Esophagus squamous epithelium (tissue), 4 donors: ENCODE measurements at regions not wholly inside any gene's neighbourhood (a gene's known extent, or its start where the extent isn't known, plus 50 kb on each side); places are given as distances from the start of the nearest gene placed in this dataset.

ENCODE experiments used
- POLR2A ChIP-seq, 4 donors: fragments of 450-650 bp; IDR thresholded peaks; one replicate each; pipeline ENCODE4 v1.6.1; 2017; ENCODE audit warnings: antibody characterized with exemption in 4 of 4, mild to moderate bottlenecking in 4 of 4, moderate library complexity in 3 of 4
- TF ChIP-seq, protein P1 (sequence below), 6 experiments: fragments of 450-650 bp in 4 of 6; fragments of 200-600 bp in 2 of 6; sonication (generic) in 2 of 6; IDR thresholded peaks; one replicate each; pipeline ENCODE4 v1.5.1; 2016 to 2019; ENCODE audit warnings: antibody characterized with exemption in 6 of 6, mild to moderate bottlenecking in 4 of 6, moderate library complexity in 4 of 6

DNA sequence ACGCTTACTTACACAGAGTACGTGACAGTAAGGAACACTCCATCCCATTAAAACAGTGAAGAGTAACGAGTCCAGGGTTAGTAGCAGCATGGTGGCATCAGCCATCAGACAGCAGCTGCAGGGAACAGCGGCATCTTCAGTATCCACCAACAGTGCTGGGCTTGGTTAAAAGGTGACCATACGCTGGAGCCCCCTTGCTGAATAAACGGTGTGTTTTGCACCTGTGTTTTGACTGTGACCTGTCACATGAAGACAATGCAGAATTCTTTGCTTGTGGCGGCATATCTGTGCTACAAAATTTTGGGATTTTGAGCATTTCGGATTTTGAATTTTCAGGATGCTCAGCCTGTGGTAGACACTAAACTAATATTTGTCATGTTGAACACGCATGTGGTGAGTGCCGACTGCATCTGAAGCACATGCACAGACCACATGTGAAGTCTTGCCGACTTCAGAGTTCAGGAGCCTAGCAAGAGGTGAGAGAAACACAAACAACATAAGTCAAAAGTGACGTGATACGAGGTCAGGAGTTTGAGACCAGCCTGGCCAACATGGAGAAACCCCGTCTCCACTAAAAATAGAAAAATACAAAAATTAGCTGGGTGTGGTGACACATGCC is 69.3 kb upstream of the FRMD1 start:
- TF ChIP-seq, protein P1, sequence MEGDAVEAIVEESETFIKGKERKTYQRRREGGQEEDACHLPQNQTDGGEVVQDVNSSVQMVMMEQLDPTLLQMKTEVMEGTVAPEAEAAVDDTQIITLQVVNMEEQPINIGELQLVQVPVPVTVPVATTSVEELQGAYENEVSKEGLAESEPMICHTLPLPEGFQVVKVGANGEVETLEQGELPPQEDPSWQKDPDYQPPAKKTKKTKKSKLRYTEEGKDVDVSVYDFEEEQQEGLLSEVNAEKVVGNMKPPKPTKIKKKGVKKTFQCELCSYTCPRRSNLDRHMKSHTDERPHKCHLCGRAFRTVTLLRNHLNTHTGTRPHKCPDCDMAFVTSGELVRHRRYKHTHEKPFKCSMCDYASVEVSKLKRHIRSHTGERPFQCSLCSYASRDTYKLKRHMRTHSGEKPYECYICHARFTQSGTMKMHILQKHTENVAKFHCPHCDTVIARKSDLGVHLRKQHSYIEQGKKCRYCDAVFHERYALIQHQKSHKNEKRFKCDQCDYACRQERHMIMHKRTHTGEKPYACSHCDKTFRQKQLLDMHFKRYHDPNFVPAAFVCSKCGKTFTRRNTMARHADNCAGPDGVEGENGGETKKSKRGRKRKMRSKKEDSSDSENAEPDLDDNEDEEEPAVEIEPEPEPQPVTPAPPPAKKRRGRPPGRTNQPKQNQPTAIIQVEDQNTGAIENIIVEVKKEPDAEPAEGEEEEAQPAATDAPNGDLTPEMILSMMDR (IDR thresholded peaks at IDR 0.05): no peak
- TF ChIP-seq POLR2A (IDR thresholded peaks at IDR 0.05): no peak
